Activated CD4-positive, alpha-beta T cell treated with anti-CD3 and anti-CD28 coated beads for 4 hours (primary cell): ENCODE measurements at regions not wholly inside any gene's neighbourhood (a gene's known extent, or its start where the extent isn't known, plus 50 kb on each side); places are given as distances from the start of the nearest gene placed in this dataset.
"Not testable (repeated sequence)": the region's sequence is repeated elsewhere in the genome, so short reads cannot be mapped to it uniquely, and the experiment has no call there.

Source experiments
- DNase-seq, 2 donors: peaks; one replicate each; pipeline ENCODE4 v3.0.0-alpha.2; 2020

GRCh38 chr16:88165683-88166082 lies 214.4 kb downstream of the BANP start:
- not testable (repeated sequence) for DNase-seq

GRCh38 chr16:88166209-88166773 lies 215.1 kb downstream of the BANP start:
- not testable (repeated sequence) for DNase-seq

GRCh38 chr16:88167798-88168556 lies 214.8 kb upstream of the ZNF469 start:
- not testable (repeated sequence) for DNase-seq

- DNase-seq: not testable (repeated sequence)
Measured at GRCh38 chr16:88168557-88168949, 214.2 kb upstream of the ZNF469 start.

GRCh38 chr16:88169136-88169830 lies 213.5 kb upstream of the ZNF469 start:
- not testable (repeated sequence) for DNase-seq

- DNase-seq: not testable (repeated sequence)
Measured at GRCh38 chr16:88169831-88170165, 213.0 kb upstream of the ZNF469 start.

- DNase-seq: no peak
Measured at GRCh38 chr16:88170528-88170991, 212.2 kb upstream of the ZNF469 start.

- DNase-seq: not testable (repeated sequence)
Measured at GRCh38 chr16:88171126-88171525, 211.6 kb upstream of the ZNF469 start.

- DNase-seq: not testable (repeated sequence)
Measured at GRCh38 chr16:88176184-88176583, 206.6 kb upstream of the ZNF469 start.

- not testable (repeated sequence) for DNase-seq
Measured at GRCh38 chr16:88176591-88177180, 206.1 kb upstream of the ZNF469 start.

- not testable (repeated sequence) for DNase-seq
Measured at GRCh38 chr16:88178251-88178650, 204.5 kb upstream of the ZNF469 start.

- not testable (repeated sequence) for DNase-seq
Measured at GRCh38 chr16:88178896-88179295, 203.9 kb upstream of the ZNF469 start.

GRCh38 chr16:88182967-88183881 lies 199.5 kb upstream of the ZNF469 start:
- not testable (repeated sequence) for DNase-seq

GRCh38 chr16:88184053-88184452 lies 198.7 kb upstream of the ZNF469 start:
- not testable (repeated sequence) for DNase-seq

- not testable (repeated sequence) for DNase-seq
Measured at GRCh38 chr16:88184566-88185355, 198.0 kb upstream of the ZNF469 start.

- not testable (repeated sequence) for DNase-seq
Measured at GRCh38 chr16:88185406-88185805, 197.4 kb upstream of the ZNF469 start.

GRCh38 chr16:88185976-88186888 lies 196.5 kb upstream of the ZNF469 start:
- DNase-seq: not testable (repeated sequence)

GRCh38 chr16:88186889-88187870 lies 195.6 kb upstream of the ZNF469 start:
- not testable (repeated sequence) for DNase-seq
